GM23338 (cell line): ENCODE measurements at regions not wholly inside any gene's neighbourhood (a gene's known extent, or its start where the extent isn't known, plus 50 kb on each side); places are given as distances from the start of the nearest gene placed in this dataset.

Source experiments
- ATAC-seq: fragments of 200-7000 bp; cut with Tn5 transposase; 3 replicates; pipeline ENCODE4 v1.9.1; 2020
- DNase-seq: peaks from one replicate; pipeline ENCODE4 v3.0.0-alpha.2; 2015; ENCODE audit warnings: low spot score
- H2AFZ ChIP-seq: fragments of 200-600 bp; sonication (generic); 2 replicates; pipeline ENCODE4 v1.8.0; 2016; ENCODE audit warnings: antibody characterized with exemption, mild to moderate bottlenecking, moderate library complexity
- H3F3A ChIP-seq: fragments of 200-600 bp; sonication (generic); replicated peaks from 2 replicates; pipeline ENCODE4 v1.8.0; 2017; ENCODE audit warnings: antibody characterized with exemption, mixed run types, low read depth
- H3K27ac ChIP-seq: fragments of 200-600 bp; sonication (generic); 2 replicates; pipeline ENCODE4 v1.6.1; 2016; ENCODE audit warnings: low read depth
- H3K27me3 ChIP-seq: fragments of 200-600 bp; sonication (generic); 2 replicates; pipeline ENCODE4 v1.8.0; 2016; ENCODE audit warnings: mild to moderate bottlenecking, mixed run types, moderate library complexity; ENCODE audit not compliant: insufficient read depth
- H3K36me3 ChIP-seq: fragments of 200-600 bp; sonication (generic); 2 replicates; pipeline ENCODE4 v1.8.0; 2016; ENCODE audit warnings: mild to moderate bottlenecking; ENCODE audit not compliant: insufficient read depth
- H3K4me1 ChIP-seq: fragments of 200-600 bp; sonication (generic); 2 replicates; pipeline ENCODE4 v1.8.0; 2016; ENCODE audit warnings: mild to moderate bottlenecking, moderate library complexity; ENCODE audit not compliant: insufficient read depth
- H3K4me2 ChIP-seq: fragments of 200-600 bp; sonication (generic); 2 replicates; pipeline ENCODE4 v1.7.1; 2017; ENCODE audit warnings: mixed run types
- H3K4me3 ChIP-seq: fragments of 200-600 bp; sonication (generic); 2 replicates; pipeline ENCODE4 v1.6.1; 2016; ENCODE audit warnings: mixed run types
- H3K79me2 ChIP-seq: fragments of 200-600 bp; sonication (generic); replicated peaks from 2 replicates; pipeline ENCODE4 v1.8.0; 2017; ENCODE audit warnings: mild to moderate bottlenecking; ENCODE audit not compliant: insufficient read depth
- H3K9me2 ChIP-seq: fragments of 200-600 bp; sonication (generic); 2 replicates; pipeline ENCODE4 v1.8.0; 2017; ENCODE audit not compliant: insufficient read depth
- H4K20me1 ChIP-seq: fragments of 200-600 bp; sonication (generic); replicated peaks from 2 replicates; pipeline ENCODE4 v1.8.0; 2017; ENCODE audit warnings: mild to moderate bottlenecking; ENCODE audit not compliant: insufficient read depth
- H3K27ac Mint-ChIP-seq: 2 replicates; pipeline ENCODE4 v1.8.0; 2020; ENCODE audit warnings: inconsistent platforms, mild to moderate bottlenecking, moderate library complexity, mixed read lengths
- H3K27me3 Mint-ChIP-seq: 3 replicates; pipeline ENCODE4 v1.8.0; 2022; ENCODE audit warnings: low read depth, mild to moderate bottlenecking, moderate library complexity, mixed read lengths, inconsistent platforms; ENCODE audit not compliant: insufficient read depth, poor library complexity
- H3K36me3 Mint-ChIP-seq: 3 replicates; pipeline ENCODE4 v1.8.0; 2021; ENCODE audit warnings: low read depth, mild to moderate bottlenecking, inconsistent platforms, moderate library complexity, mixed read lengths
- H3K4me1 Mint-ChIP-seq: 3 replicates; pipeline ENCODE4 v1.8.0; 2020; ENCODE audit warnings: mild to moderate bottlenecking, inconsistent platforms, mixed read lengths
- H3K4me3 Mint-ChIP-seq: 3 replicates; pipeline ENCODE4 v1.8.0; 2021; ENCODE audit warnings: moderate library complexity, mild to moderate bottlenecking, inconsistent platforms, mixed read lengths
- H3K9me3 Mint-ChIP-seq: 3 replicates; pipeline ENCODE4 v1.8.0; 2020; ENCODE audit warnings: moderate library complexity, mild to moderate bottlenecking, inconsistent platforms, mixed read lengths
- CREB1 ChIP-seq: fragments of 250-450 bp; sonication (Bioruptor Pico); IDR thresholded peaks from 2 replicates; pipeline ENCODE4 v1.5.0; 2020; ENCODE audit warnings: low read depth, mild to moderate bottlenecking, moderate library complexity
- EZH2 ChIP-seq: fragments of 200-600 bp; sonication (generic); IDR thresholded peaks from one replicate; pipeline ENCODE4 v1.8.0; 2017; ENCODE audit warnings: antibody characterized with exemption, mild to moderate bottlenecking, low read depth; ENCODE audit not compliant: unreplicated experiment
- JUNB ChIP-seq: IDR thresholded peaks from one replicate; pipeline ENCODE4 v1.6.1; 2016; ENCODE audit warnings: antibody characterized with exemption; ENCODE audit not compliant: unreplicated experiment
- POLR2AphosphoS5 ChIP-seq: IDR thresholded peaks from 2 replicates; pipeline ENCODE4 v1.6.1; 2016; ENCODE audit warnings: antibody characterized with exemption, low read depth
- STAT1 ChIP-seq: IDR thresholded peaks from one replicate; pipeline ENCODE4 v1.6.1; 2016; ENCODE audit warnings: antibody characterized with exemption; ENCODE audit not compliant: unreplicated experiment
- ZNF114 ChIP-seq: fragments of 250-450 bp; sonication (Bioruptor Pico); IDR thresholded peaks from 2 replicates; pipeline ENCODE4 v1.5.0; 2020; ENCODE audit warnings: mild to moderate bottlenecking, moderate library complexity
- TF ChIP-seq, protein P1 (sequence below): fragments of 250-450 bp; sonication (Bioruptor Pico); IDR thresholded peaks from 2 replicates; pipeline ENCODE4 v1.5.0; 2020; ENCODE audit warnings: mild to moderate bottlenecking, moderate library complexity
- TF ChIP-seq, protein P2 (sequence below): IDR thresholded peaks from one replicate; pipeline ENCODE4 v1.6.1; 2018; ENCODE audit warnings: antibody characterized with exemption; ENCODE audit not compliant: unreplicated experiment
- TF ChIP-seq, protein P3 (sequence below), 2 experiments: fragments of 200-600 bp in 1 of 2; sonication (generic) in 1 of 2; conservative IDR thresholded peaks; 2 replicates each; pipeline versions ENCODE4 v1.5.1 to v1.6.1; 2016 to 2017; ENCODE audit warnings: antibody characterized with exemption in 2 of 2, low read depth in 2 of 2, mild to moderate bottlenecking in 2 of 2, moderate library complexity in 1 of 2

DNA sequence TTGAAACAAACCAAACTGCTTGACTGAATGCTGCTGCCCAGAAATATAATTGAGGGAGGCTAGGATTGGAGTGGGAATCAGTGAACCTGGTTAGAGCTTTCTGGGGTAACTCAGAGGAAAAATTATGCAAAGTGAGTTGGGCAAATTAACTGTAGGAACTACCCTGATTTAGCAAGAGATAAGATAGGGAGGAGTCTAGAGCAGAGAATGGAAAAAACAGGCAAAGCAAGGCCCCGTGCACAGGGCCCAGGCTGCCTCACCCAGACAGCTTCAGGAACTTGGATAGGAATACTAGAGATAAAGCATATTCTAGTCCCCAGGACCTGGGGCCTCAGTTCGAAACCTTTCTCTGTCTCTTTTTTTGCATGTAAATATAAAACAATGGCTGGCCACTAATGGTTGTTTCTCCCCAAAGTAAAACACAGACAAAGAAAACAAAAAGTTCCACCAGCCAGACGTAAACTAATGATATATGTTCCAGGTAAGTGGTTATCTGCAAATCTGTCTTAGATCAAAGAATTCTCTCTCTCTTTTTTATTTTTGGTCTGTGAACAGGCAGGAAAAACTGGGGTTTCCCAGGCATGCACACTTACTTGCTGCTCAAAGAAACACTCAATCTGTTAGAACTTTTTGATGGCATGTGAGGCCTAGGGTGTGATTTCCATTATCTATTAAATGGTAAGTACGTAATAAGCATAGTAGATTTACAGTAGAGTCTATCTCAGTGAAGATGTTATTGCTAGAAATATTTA is 168.1 kb upstream of the MAP3K1 start:
- H3K27ac ChIP-seq: no peak overlapping the region
- TF ChIP-seq STAT1 (no peak), CREB1 (CRISPR knock-in tag) (no peak), POLR2AphosphoS5 (no peak), JUNB (no peak), ZNF114 (CRISPR knock-in tag) (no peak), EZH2 (no peak)
- TF ChIP-seq, protein P1, sequence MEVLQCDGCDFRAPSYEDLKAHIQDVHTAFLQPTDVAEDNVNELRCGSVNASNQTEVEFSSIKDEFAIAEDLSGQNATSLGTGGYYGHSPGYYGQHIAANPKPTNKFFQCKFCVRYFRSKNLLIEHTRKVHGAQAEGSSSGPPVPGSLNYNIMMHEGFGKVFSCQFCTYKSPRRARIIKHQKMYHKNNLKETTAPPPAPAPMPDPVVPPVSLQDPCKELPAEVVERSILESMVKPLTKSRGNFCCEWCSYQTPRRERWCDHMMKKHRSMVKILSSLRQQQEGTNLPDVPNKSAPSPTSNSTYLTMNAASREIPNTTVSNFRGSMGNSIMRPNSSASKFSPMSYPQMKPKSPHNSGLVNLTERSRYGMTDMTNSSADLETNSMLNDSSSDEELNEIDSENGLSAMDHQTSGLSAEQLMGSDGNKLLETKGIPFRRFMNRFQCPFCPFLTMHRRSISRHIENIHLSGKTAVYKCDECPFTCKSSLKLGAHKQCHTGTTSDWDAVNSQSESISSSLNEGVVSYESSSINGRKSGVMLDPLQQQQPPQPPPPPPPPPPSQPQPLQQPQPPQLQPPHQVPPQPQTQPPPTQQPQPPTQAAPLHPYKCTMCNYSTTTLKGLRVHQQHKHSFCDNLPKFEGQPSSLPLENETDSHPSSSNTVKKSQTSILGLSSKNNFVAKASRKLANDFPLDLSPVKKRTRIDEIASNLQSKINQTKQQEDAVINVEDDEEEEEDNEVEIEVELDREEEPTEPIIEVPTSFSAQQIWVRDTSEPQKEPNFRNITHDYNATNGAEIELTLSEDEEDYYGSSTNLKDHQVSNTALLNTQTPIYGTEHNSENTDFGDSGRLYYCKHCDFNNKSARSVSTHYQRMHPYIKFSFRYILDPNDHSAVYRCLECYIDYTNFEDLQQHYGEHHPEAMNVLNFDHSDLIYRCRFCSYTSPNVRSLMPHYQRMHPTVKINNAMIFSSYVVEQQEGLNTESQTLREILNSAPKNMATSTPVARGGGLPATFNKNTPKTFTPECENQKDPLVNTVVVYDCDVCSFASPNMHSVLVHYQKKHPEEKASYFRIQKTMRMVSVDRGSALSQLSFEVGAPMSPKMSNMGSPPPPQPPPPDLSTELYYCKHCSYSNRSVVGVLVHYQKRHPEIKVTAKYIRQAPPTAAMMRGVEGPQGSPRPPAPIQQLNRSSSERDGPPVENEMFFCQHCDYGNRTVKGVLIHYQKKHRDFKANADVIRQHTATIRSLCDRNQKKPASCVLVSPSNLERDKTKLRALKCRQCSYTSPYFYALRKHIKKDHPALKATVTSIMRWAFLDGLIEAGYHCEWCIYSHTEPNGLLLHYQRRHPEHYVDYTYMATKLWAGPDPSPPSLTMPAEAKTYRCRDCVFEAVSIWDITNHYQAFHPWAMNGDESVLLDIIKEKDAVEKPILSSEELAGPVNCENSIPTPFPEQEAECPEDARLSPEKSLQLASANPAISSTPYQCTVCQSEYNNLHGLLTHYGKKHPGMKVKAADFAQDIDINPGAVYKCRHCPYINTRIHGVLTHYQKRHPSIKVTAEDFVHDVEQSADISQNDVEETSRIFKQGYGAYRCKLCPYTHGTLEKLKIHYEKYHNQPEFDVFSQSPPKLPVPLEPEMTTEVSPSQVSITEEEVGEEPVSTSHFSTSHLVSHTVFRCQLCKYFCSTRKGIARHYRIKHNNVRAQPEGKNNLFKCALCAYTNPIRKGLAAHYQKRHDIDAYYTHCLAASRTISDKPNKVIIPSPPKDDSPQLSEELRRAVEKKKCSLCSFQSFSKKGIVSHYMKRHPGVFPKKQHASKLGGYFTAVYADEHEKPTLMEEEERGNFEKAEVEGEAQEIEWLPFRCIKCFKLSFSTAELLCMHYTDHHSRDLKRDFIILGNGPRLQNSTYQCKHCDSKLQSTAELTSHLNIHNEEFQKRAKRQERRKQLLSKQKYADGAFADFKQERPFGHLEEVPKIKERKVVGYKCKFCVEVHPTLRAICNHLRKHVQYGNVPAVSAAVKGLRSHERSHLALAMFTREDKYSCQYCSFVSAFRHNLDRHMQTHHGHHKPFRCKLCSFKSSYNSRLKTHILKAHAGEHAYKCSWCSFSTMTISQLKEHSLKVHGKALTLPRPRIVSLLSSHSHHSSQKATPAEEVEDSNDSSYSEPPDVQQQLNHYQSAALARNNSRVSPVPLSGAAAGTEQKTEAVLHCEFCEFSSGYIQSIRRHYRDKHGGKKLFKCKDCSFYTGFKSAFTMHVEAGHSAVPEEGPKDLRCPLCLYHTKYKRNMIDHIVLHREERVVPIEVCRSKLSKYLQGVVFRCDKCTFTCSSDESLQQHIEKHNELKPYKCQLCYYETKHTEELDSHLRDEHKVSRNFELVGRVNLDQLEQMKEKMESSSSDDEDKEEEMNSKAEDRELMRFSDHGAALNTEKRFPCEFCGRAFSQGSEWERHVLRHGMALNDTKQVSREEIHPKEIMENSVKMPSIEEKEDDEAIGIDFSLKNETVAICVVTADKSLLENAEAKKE: no peak
- TF ChIP-seq, protein P2, sequence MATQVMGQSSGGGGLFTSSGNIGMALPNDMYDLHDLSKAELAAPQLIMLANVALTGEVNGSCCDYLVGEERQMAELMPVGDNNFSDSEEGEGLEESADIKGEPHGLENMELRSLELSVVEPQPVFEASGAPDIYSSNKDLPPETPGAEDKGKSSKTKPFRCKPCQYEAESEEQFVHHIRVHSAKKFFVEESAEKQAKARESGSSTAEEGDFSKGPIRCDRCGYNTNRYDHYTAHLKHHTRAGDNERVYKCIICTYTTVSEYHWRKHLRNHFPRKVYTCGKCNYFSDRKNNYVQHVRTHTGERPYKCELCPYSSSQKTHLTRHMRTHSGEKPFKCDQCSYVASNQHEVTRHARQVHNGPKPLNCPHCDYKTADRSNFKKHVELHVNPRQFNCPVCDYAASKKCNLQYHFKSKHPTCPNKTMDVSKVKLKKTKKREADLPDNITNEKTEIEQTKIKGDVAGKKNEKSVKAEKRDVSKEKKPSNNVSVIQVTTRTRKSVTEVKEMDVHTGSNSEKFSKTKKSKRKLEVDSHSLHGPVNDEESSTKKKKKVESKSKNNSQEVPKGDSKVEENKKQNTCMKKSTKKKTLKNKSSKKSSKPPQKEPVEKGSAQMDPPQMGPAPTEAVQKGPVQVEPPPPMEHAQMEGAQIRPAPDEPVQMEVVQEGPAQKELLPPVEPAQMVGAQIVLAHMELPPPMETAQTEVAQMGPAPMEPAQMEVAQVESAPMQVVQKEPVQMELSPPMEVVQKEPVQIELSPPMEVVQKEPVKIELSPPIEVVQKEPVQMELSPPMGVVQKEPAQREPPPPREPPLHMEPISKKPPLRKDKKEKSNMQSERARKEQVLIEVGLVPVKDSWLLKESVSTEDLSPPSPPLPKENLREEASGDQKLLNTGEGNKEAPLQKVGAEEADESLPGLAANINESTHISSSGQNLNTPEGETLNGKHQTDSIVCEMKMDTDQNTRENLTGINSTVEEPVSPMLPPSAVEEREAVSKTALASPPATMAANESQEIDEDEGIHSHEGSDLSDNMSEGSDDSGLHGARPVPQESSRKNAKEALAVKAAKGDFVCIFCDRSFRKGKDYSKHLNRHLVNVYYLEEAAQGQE: no peak
- TF ChIP-seq, protein P3, sequence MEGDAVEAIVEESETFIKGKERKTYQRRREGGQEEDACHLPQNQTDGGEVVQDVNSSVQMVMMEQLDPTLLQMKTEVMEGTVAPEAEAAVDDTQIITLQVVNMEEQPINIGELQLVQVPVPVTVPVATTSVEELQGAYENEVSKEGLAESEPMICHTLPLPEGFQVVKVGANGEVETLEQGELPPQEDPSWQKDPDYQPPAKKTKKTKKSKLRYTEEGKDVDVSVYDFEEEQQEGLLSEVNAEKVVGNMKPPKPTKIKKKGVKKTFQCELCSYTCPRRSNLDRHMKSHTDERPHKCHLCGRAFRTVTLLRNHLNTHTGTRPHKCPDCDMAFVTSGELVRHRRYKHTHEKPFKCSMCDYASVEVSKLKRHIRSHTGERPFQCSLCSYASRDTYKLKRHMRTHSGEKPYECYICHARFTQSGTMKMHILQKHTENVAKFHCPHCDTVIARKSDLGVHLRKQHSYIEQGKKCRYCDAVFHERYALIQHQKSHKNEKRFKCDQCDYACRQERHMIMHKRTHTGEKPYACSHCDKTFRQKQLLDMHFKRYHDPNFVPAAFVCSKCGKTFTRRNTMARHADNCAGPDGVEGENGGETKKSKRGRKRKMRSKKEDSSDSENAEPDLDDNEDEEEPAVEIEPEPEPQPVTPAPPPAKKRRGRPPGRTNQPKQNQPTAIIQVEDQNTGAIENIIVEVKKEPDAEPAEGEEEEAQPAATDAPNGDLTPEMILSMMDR (conservative IDR thresholded peaks at IDR 0.05; ENCODE audit: low read depth in 2 of 2): no peak
- no peak overlapping the region for H3K4me3 ChIP-seq
- peak overlapping the region; percentile 2; the same call in 1 of the 2 replicates for H2AFZ ChIP-seq
- H3K36me3 ChIP-seq: no peaks in the 10 kb centered on the region
- Mint-ChIP-seq H3K36me3 (no peaks in the 10 kb centered on the region), H3K4me1 (peaks cover 12% of the 10 kb centered on the region), H3K4me3 (no peak overlapping the region), H3K9me3 (no peaks in the 10 kb centered on the region), H3K27me3 (no peaks in the 10 kb centered on the region), H3K27ac (peak overlapping the region; percentile 27; the same call in 1 of the 2 replicates)
- no peaks in the 10 kb centered on the region for H3K27me3 ChIP-seq
- H4K20me1 ChIP-seq: no peaks in the 10 kb centered on the region
- H3K4me2 ChIP-seq: 0 out of 2 replicates have a peak overlapping the region, but pooled peaks have one; percentile 5
- DNase-seq: no peak
- peaks cover 6% of the 10 kb centered on the region; the same call in 1 of the 2 replicates for H3K9me2 ChIP-seq
- no peaks in the 10 kb centered on the region; the same call in 1 of the 2 replicates for H3K4me1 ChIP-seq
- H3F3A ChIP-seq: no peaks in the 10 kb centered on the region
- ATAC-seq: no peak
- H3K79me2 ChIP-seq: no peaks in the 10 kb centered on the region
